ENCODE measurements at regions not wholly inside any gene's neighbourhood (a gene's known extent, or its start where the extent isn't known, plus 50 kb on each side); places are given as distances from the start of the nearest gene placed in this dataset.

GRCh38 chr10:113480851-113481502 lies 71.9 kb upstream of the HABP2 start:
- Mint-ChIP-seq H3K36me3 (peaks cover 0 to 3% of the 10 kb centered on the region in 2 donors), H3K27me3 (ENCODE audit: low read depth in 3 of 3) (peaks cover 0 to 2% (median 2%) of the 10 kb centered on the region in 3 donors), H3K4me1 (no peaks in the 10 kb centered on the region), H3K4me3 (no peak overlapping the region), H3K9me3 (peaks cover 15 to 42% (median 35%) of the 10 kb centered on the region in 7 donors), H3K27ac (no peak overlapping the region)
- H3K9ac ChIP-seq (ENCODE audit: insufficient read depth, low read length, poor library complexity, severe bottlenecking): no peak overlapping the region
- intact Hi-C loops (cut with micrococcal nuclease): no loop called here
- no peaks in the 10 kb centered on the region for H3K79me2 ChIP-seq (ENCODE audit: insufficient read depth, low read length)
- H4K20me1 ChIP-seq (ENCODE audit: insufficient read depth, low read length): no peaks in the 10 kb centered on the region
- no peak overlapping the region for H2AFZ ChIP-seq (ENCODE audit: insufficient read depth, low read depth, low read length, poor library complexity, severe bottlenecking)
- no peaks in the 10 kb centered on the region for H3K4me1 ChIP-seq (ENCODE audit: control insufficient read depth in 1 of 2, insufficient read depth in 2 of 2, low read length in 2 of 2)
- 93% methylated on average over 3 of the region's 6 CpGs for WGBS (ENCODE audit: insufficient coverage)
- peaks cover 20 to 27% of the 10 kb centered on the region in 2 donors for H3K9me3 ChIP-seq (replicated peaks in 1 of 2; ENCODE audit: control insufficient read depth in 1 of 2, insufficient read depth in 1 of 2, low read length in 2 of 2)
- no peak overlapping the region for H3K4me3 ChIP-seq (replicated peaks in 1 of 3; ENCODE audit: low read depth in 2 of 3, low read length in 3 of 3)
- no peak overlapping the region for H3K27ac ChIP-seq (ENCODE audit: low read depth in 1 of 2, low read length in 2 of 2)
- no peak for DNase-seq
- H3K36me3 ChIP-seq (replicated peaks in 1 of 2; ENCODE audit: control insufficient read depth in 1 of 2, insufficient read depth in 2 of 2, low read length in 2 of 2): no peaks in the 10 kb centered on the region
- no peak for TF ChIP-seq CTCF (IDR thresholded peaks at IDR 0.05)
- no peaks in the 10 kb centered on the region for H3K27me3 ChIP-seq (ENCODE audit: control insufficient read depth in 2 of 2, insufficient read depth in 2 of 2, low read length in 2 of 2)
- H3K4me2 ChIP-seq (replicated peaks; ENCODE audit: extremely low read depth, low read length, poor library complexity, severe bottlenecking): no peak overlapping the region

- Mint-ChIP-seq H3K27ac (no peak overlapping the region), H3K4me1 (no peaks in the 10 kb centered on the region), H3K36me3 (peaks cover 0 to under 1% of the 10 kb centered on the region in 2 donors), H3K4me3 (no peak overlapping the region), H3K27me3 (ENCODE audit: low read depth in 3 of 3) (peaks cover 0 to 2% (median 0%) of the 10 kb centered on the region in 3 donors), H3K9me3 (peaks cover 13 to 30% (median 23%) of the 10 kb centered on the region in 7 donors)
- Histone ChIP-seq H3K36me3 (replicated peaks in 1 of 2; ENCODE audit: control insufficient read depth in 1 of 2, insufficient read depth in 2 of 2, low read length in 2 of 2) (no peaks in the 10 kb centered on the region), H3K27ac (ENCODE audit: low read depth in 1 of 2, low read length in 2 of 2) (no peak overlapping the region), H3K79me2 (ENCODE audit: insufficient read depth, low read length) (no peaks in the 10 kb centered on the region), H3K4me1 (ENCODE audit: control insufficient read depth in 1 of 2, insufficient read depth in 2 of 2, low read length in 2 of 2) (no peaks in the 10 kb centered on the region), H4K20me1 (ENCODE audit: insufficient read depth, low read length) (no peaks in the 10 kb centered on the region), H3K9me3 (replicated peaks in 1 of 2; ENCODE audit: control insufficient read depth in 1 of 2, insufficient read depth in 1 of 2, low read length in 2 of 2) (peaks cover 10 to 11% of the 10 kb centered on the region in 2 donors), H3K4me3 (replicated peaks in 1 of 3; ENCODE audit: low read depth in 2 of 3, low read length in 3 of 3) (no peak overlapping the region), H3K27me3 (ENCODE audit: control insufficient read depth in 2 of 2, insufficient read depth in 2 of 2, low read length in 2 of 2) (no peaks in the 10 kb centered on the region), H3K4me2 (replicated peaks; ENCODE audit: extremely low read depth, low read length, poor library complexity, severe bottlenecking) (no peak overlapping the region), H2AFZ (ENCODE audit: insufficient read depth, low read depth, low read length, poor library complexity, severe bottlenecking) (no peak overlapping the region), H3K9ac (ENCODE audit: insufficient read depth, low read length, poor library complexity, severe bottlenecking) (no peak overlapping the region)
- TF ChIP-seq CTCF (IDR thresholded peaks at IDR 0.05): no peak
- 88% methylated on average over 1 of the region's 2 CpGs for WGBS (ENCODE audit: insufficient coverage)
- intact Hi-C loops (cut with micrococcal nuclease): no loop called here
- DNase-seq: no peak
Observed at GRCh38 chr10:113484487-113484886, 68.4 kb upstream of the HABP2 start.

Measured in CD14-positive monocyte (primary cell).